ENCODE measurements at regions not wholly inside any gene's neighbourhood (a gene's known extent, or its start where the extent isn't known, plus 50 kb on each side); places are given as distances from the start of the nearest gene placed in this dataset.
"Not testable (repeated sequence)": the region's sequence is repeated elsewhere in the genome, so short reads cannot be mapped to it uniquely, and the experiment has no call there.

DNA sequence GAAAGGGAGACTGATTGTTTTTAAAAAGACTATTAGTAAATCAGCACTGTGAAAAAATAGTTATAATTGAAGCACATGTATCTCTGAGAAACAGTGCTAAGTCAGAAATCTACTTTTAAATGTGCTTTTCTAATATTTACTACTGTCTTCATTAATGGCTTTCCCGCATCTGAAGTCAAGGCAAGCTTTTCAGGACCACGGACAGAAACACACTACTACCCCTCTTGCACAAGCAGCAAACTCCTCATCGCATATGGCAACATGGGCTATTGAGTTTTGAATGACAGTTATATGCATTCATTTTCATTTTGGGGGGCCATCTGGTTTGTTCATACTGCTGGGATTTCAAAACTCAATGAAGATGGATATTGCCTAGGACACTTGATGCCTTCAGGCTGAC, 433.4 kb upstream of the CAMK1G start:
- peak; percentile 28 for DNase-seq
- POLR2A ChIA-PET = no interaction called here
- no peaks in the 10 kb centered on the region for H3K4me1 Mint-ChIP-seq (ENCODE audit: low read depth)
- H3K9me3 Mint-ChIP-seq (ENCODE audit: insufficient read depth) = no peaks in the 10 kb centered on the region
- no peaks in the 10 kb centered on the region for H3K36me3 Mint-ChIP-seq (ENCODE audit: low read depth)
- no peaks in the 10 kb centered on the region for H3K27me3 Mint-ChIP-seq (ENCODE audit: low read depth)
- no peak for ATAC-seq
- H3K4me3 Mint-ChIP-seq = no peak overlapping the region
- CTCF ChIA-PET = no interaction called here
- no peak overlapping the region for H3K27ac Mint-ChIP-seq

DNA sequence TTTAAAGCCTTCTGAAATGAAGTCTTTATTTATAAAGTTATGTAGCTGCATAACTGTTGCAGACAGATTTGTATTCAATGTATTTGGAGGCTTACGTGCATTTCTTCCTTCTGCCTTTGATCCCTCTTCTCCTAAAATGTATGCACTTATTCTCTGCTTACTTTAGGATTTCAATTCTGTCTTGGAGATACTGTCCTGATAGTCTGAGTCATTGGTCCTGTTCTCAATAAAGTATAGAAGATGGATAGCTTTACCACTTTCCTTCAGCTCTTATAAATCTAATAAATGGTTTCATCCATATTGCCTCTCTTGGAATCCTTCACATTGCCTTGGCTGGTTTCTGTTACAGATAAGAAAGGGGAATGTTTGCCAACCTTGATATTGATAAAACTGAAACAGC, 430.1 kb upstream of the CAMK1G start:
- no peaks in the 10 kb centered on the region for H3K9me3 Mint-ChIP-seq (ENCODE audit: insufficient read depth)
- no peak overlapping the region for H3K27ac Mint-ChIP-seq
- ATAC-seq (no peak), DNase-seq (no peak)
- ChIA-PET POLR2A (no interaction called here), CTCF (no interaction called here)
- no peak overlapping the region for H3K4me3 Mint-ChIP-seq
- H3K27me3 Mint-ChIP-seq (ENCODE audit: low read depth) = no peaks in the 10 kb centered on the region
- no peaks in the 10 kb centered on the region for H3K4me1 Mint-ChIP-seq (ENCODE audit: low read depth)
- H3K36me3 Mint-ChIP-seq (ENCODE audit: low read depth) = no peaks in the 10 kb centered on the region

DNA sequence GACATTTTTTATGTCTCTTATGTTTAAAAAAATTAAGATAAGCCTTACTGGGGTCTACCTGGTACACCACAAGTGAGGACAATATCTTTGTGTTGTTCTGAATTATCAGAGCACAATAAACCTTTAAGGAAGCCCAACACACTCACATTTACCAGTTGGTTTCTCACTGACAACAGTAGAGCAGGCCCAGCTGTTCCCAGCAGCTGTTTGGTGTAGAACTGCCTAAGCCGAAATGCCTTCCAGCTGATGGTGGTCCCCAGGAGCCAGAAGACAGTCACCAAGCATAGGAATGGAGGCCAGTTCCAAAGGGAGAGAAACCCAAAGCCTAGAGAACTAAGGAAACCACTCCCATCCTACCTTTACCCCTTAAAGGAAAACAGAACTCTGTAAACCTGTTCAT, 428.6 kb upstream of the CAMK1G start:
- H3K4me1 Mint-ChIP-seq (ENCODE audit: low read depth) = no peaks in the 10 kb centered on the region
- no peak overlapping the region for H3K27ac Mint-ChIP-seq
- no peak overlapping the region for H3K4me3 Mint-ChIP-seq
- H3K9me3 Mint-ChIP-seq (ENCODE audit: insufficient read depth) = no peaks in the 10 kb centered on the region
- H3K36me3 Mint-ChIP-seq (ENCODE audit: low read depth) = no peaks in the 10 kb centered on the region
- POLR2A ChIA-PET = no interaction called here
- H3K27me3 Mint-ChIP-seq (ENCODE audit: low read depth) = no peaks in the 10 kb centered on the region
- CTCF ChIA-PET = no interaction called here
- DNase-seq = no peak
- no peak for ATAC-seq

DNA sequence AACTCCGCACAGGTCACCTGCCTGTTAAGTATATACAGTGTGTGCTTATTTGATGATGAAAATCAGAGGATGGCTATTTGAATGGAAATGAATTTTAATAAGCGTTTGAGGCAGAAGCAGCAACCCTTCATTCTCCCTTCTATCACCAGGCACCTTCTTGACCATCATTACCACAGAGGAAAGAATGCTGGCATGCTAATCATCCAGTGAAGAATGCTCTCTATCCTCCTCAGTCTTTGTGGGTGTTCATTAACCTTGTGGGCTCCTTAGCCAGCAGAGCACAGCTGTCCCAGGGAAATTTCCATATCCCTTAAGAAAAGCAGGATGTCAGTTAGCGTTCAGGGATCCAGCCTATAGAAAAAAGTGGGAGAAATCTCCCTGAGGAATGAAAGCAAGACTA, 428.0 kb upstream of the CAMK1G start:
- no peaks in the 10 kb centered on the region for H3K27me3 Mint-ChIP-seq (ENCODE audit: low read depth)

DNA sequence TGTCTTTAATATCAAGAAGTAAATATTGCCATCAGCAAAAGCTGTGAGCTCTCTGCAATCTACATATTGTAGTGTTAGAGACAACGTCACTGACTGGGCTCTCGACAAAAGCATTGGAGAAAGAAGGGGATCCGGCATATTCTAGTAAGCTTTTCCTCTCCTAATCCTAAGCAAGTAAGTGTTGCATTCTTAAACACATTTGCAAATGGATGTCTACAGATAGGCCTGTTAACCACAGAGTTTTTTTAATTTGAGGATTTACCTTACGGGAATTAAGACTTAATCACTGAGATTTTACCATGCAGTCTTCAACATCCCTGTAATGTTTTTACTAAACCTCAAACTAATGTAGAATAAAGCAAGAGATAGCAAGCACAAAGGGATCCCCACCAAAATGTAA, 426.5 kb upstream of the CAMK1G start:
- CTCF ChIA-PET = no interaction called here
- no peaks in the 10 kb centered on the region for H3K27me3 Mint-ChIP-seq (ENCODE audit: low read depth)
- no peak overlapping the region for H3K4me3 Mint-ChIP-seq
- DNase-seq = no peak
- POLR2A ChIA-PET = no interaction called here
- H3K27ac Mint-ChIP-seq = no peak overlapping the region
- ATAC-seq = no peak
- H3K36me3 Mint-ChIP-seq (ENCODE audit: low read depth) = no peaks in the 10 kb centered on the region
- H3K4me1 Mint-ChIP-seq (ENCODE audit: low read depth) = no peaks in the 10 kb centered on the region
- H3K9me3 Mint-ChIP-seq (ENCODE audit: insufficient read depth) = no peaks in the 10 kb centered on the region

More for the DNA sequence above, 428.0 kb upstream of the CAMK1G start:
- DNase-seq (no peak), ATAC-seq (no peak)
- Mint-ChIP-seq H3K36me3 (ENCODE audit: low read depth) (no peaks in the 10 kb centered on the region), H3K4me3 (no peak overlapping the region), H3K27ac (no peak overlapping the region), H3K9me3 (ENCODE audit: insufficient read depth) (no peaks in the 10 kb centered on the region), H3K4me1 (ENCODE audit: low read depth) (no peaks in the 10 kb centered on the region)
- POLR2A ChIA-PET = no interaction called here
- CTCF ChIA-PET = interaction anchor here (0.5 kb wide), 1 partner anchor 1128 kb away, joined by 3 read pairs; no protein-coding TSS in a partner anchor

DNA sequence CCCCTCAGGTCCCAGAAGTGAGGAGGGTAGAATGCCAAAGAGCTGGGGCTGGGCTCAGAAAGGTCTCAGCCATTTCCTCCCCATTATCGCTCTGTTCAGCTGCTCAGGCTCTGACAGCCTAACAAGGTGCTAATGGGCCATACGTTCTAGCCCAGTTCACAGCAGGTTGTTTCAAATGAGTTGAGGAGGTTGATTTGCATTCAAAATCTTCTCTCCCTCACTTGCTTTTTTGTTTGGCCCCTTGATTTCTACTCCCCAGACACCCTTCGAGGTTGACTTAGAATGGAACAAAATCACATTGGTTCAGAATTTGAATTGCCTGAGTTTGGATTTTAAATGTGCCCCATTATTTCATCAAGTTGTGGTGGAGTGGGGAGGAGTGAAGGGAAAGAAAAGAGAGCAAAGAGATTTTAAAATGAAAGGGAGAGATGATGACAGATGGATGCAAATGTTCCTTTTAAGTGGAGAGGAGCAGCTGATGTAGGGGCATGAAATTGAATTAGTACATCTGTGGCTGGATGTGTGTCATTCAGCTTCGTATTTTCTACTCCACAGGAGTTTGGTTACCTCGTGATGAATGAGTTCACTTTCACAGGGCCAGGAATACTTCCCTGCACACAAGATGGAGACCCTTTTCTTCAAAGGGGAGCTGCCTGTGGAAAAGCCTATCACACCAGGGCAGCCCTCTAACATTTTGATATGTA, 425.8 kb upstream of the CAMK1G start:
- CTCF ChIA-PET = no interaction called here
- no peak for DNase-seq
- no peaks in the 10 kb centered on the region for H3K9me3 Mint-ChIP-seq (ENCODE audit: insufficient read depth)

DNA sequence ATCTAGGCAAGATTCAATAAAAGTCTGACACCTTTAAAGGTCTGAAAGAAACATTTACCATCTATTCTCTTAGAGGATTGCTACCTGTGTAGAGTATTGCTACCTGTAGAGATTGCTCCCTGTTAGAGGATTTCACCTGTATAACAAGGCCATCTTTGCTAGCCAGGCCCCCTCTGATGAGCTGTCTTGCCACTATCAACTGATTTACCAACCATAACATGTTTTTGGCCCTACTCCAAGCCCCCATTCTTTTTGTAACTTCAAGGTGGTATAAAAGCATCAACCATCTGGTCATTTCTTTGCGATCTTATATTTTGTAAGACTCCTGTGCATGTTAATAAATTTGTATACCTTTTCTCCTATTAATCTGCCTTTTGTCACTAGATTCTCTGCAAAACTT, 424.7 kb upstream of the CAMK1G start:
- Mint-ChIP-seq H3K27ac (no peak overlapping the region), H3K27me3 (ENCODE audit: low read depth) (no peaks in the 10 kb centered on the region), H3K4me1 (ENCODE audit: low read depth) (no peaks in the 10 kb centered on the region), H3K36me3 (ENCODE audit: low read depth) (no peaks in the 10 kb centered on the region), H3K4me3 (no peak overlapping the region), H3K9me3 (ENCODE audit: insufficient read depth) (no peaks in the 10 kb centered on the region)
- CTCF ChIA-PET = no interaction called here
- DNase-seq (no peak), ATAC-seq (no peak)
- POLR2A ChIA-PET = no interaction called here

More for the DNA sequence above, 425.8 kb upstream of the CAMK1G start:
- POLR2A ChIA-PET = no interaction called here
- Mint-ChIP-seq H3K4me3 (no peak overlapping the region), H3K4me1 (ENCODE audit: low read depth) (no peaks in the 10 kb centered on the region), H3K27ac (no peak overlapping the region), H3K36me3 (ENCODE audit: low read depth) (no peaks in the 10 kb centered on the region), H3K27me3 (ENCODE audit: low read depth) (no peaks in the 10 kb centered on the region)
- ATAC-seq = no peak

DNA sequence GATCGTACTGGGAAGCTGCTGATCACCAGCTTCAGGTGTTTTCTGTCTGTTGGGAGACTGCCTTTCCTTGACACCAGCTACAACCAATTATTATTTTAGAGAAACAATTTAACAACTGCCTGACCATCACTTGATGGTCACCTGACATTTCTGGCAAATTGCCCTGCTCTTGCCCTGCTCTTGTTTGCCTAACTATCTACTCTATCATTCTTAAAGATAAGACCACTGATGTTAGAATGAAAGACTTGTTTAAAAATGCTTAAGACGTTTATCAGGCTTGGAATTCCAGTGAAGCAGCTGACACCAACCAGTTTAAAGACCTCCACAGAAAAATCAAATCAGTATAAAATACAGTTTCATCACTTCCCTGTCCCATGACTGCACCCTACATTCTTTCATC, 423.3 kb upstream of the CAMK1G start:
- Mint-ChIP-seq H3K4me3 (no peak overlapping the region), H3K4me1 (ENCODE audit: low read depth) (no peaks in the 10 kb centered on the region), H3K9me3 (ENCODE audit: insufficient read depth) (no peaks in the 10 kb centered on the region), H3K27ac (no peak overlapping the region), H3K36me3 (ENCODE audit: low read depth) (no peaks in the 10 kb centered on the region), H3K27me3 (ENCODE audit: low read depth) (no peaks in the 10 kb centered on the region)
- ATAC-seq = no peak
- POLR2A ChIA-PET = no interaction called here
- DNase-seq = no peak
- CTCF ChIA-PET = no interaction called here

DNA sequence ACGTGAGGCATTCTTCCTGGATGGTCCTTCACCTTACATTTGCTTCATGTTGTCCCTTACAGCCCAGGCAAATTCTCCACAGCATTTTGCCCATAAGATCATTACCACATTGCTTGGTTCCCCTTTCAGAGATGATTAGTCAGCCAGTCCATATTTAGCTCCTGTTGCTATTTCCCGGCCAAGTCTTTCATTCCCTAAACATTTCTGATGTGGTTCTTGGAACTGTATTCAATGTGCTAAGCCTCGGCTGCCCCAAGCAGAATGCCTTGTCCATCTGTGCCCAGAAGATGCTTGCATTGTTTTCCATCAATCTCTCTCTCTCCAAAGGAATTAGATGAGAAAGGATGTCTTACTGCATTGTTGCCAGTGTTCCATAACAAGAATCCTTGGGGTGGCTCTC, 420.9 kb upstream of the CAMK1G start:
- POLR2A ChIA-PET = no interaction called here
- H3K4me3 Mint-ChIP-seq = no peak overlapping the region
- H3K36me3 Mint-ChIP-seq (ENCODE audit: low read depth) = no peaks in the 10 kb centered on the region
- H3K9me3 Mint-ChIP-seq (ENCODE audit: insufficient read depth) = no peaks in the 10 kb centered on the region
- CTCF ChIA-PET = no interaction called here
- no peak overlapping the region for H3K27ac Mint-ChIP-seq
- ATAC-seq (no peak), DNase-seq (no peak)
- H3K4me1 Mint-ChIP-seq (ENCODE audit: low read depth) = no peaks in the 10 kb centered on the region
- no peaks in the 10 kb centered on the region for H3K27me3 Mint-ChIP-seq (ENCODE audit: low read depth)

DNA sequence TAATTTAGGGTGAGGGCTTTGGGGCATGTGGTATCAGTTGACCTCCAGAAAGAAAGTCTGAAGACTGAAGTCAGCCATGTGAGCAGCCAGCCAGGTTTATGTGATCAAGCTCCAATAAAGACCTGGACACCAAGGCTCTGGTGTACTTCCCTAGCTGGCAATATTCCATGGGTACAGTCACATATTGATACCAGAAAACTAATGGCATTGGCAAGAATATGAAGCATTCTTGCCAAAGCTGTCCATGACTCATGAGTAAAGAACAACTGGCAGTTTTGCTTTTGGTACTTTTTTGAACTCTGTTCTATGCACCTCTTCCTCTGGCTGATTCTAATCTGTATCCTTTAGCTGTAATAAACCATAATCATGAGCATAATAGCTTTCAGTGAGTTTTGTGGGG, 415.3 kb upstream of the CAMK1G start:
- H3K9me3 Mint-ChIP-seq (ENCODE audit: insufficient read depth) = no peaks in the 10 kb centered on the region
- ATAC-seq = no peak
- H3K27me3 Mint-ChIP-seq (ENCODE audit: low read depth) = no peaks in the 10 kb centered on the region
- no peak for DNase-seq
- no peak overlapping the region for H3K4me3 Mint-ChIP-seq
- H3K27ac Mint-ChIP-seq = no peak overlapping the region
- no peaks in the 10 kb centered on the region for H3K36me3 Mint-ChIP-seq (ENCODE audit: low read depth)
- ChIA-PET POLR2A (no interaction called here), CTCF (no interaction called here)
- no peaks in the 10 kb centered on the region for H3K4me1 Mint-ChIP-seq (ENCODE audit: low read depth)

DNA sequence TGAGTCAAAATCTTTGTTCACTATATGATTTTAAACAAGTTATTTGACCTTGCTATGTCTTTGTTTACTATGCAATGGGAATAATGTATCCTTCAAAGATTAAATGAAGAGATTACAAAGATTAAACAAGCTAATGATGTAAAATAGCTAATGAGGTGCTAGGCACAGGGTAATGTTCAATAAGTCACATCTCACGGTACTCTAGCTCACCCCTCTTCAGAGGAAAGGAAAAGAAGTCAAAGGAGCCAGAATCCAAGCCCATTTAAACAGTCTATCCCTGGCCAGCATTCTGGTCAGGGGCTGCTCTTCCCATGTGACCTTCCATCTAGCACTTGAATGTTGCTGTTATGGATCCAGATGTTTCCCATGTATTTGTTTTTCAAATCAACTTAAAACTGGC, 412.4 kb upstream of the CAMK1G start:
- Mint-ChIP-seq H3K9me3 (ENCODE audit: insufficient read depth) (no peaks in the 10 kb centered on the region), H3K36me3 (ENCODE audit: low read depth) (no peaks in the 10 kb centered on the region), H3K27me3 (ENCODE audit: low read depth) (no peaks in the 10 kb centered on the region), H3K27ac (no peak overlapping the region), H3K4me1 (ENCODE audit: low read depth) (no peaks in the 10 kb centered on the region), H3K4me3 (no peak overlapping the region)
- ChIA-PET POLR2A (no interaction called here), CTCF (no interaction called here)
- no peak for DNase-seq
- no peak for ATAC-seq

DNA sequence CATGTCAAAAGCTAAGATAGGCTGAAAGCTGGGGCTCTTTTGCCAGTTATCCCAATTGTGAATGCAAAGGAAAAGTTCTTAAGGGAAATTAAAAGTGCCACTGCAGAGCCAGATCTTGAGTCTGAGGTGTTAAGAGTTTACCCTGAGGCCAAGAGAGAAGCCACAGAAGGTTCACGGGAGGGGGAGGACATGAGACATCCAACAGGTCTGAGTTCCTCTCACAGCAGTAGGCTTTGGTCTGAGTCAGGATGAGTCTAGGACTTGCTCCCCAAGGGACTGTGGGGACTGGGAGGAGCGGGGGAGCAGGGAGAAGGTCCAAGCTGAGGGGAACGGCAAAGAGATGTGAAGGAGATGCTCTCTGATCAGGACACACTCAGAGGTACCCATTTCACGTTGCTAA, 411.2 kb upstream of the CAMK1G start:
- no peaks in the 10 kb centered on the region for H3K9me3 Mint-ChIP-seq (ENCODE audit: insufficient read depth)
- ATAC-seq (no peak), DNase-seq (no peak)
- no peak overlapping the region for H3K27ac Mint-ChIP-seq
- ChIA-PET CTCF (no interaction called here), POLR2A (no interaction called here)
- H3K4me1 Mint-ChIP-seq (ENCODE audit: low read depth) = no peaks in the 10 kb centered on the region
- H3K27me3 Mint-ChIP-seq (ENCODE audit: low read depth) = no peaks in the 10 kb centered on the region
- H3K36me3 Mint-ChIP-seq (ENCODE audit: low read depth) = no peaks in the 10 kb centered on the region
- H3K4me3 Mint-ChIP-seq = no peak overlapping the region

DNA sequence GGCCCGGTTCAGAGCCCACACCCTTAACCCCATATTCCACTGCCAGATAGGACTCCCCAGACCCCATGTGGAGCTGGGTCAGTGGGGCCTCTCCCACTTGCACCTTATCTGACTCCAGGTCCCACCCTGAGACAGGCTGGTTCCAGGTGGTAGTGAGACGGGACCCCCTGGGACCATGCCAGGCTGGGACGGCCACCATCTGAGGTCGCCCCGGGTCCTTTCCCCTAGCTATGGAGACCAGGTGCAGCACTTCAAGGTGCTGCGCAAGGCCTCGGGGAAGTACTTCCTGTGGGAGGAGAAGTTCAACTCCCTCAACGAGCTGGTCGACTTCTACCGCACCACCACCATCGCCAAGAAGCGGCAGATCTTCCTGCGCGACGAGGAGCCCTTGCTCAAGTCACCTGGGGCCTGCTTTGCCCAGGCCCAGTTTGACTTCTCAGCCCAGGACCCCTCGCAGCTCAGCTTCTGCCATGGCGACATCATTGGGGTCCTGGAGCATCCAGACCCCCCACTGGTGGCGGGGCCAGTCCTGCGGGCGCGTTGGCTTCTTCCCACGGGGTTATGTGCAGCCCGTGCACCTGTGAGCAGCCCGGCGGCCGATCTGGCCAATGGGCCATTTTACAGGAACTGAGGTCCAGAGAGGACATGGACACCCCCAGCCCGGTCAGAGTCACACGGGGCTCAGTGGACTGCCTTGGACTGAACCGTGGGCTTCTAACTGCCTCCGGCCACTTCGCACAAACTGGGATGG, 410.5 kb upstream of the CAMK1G start:
- H3K9me3 Mint-ChIP-seq (ENCODE audit: insufficient read depth); ATAC-seq; DNase-seq; POLR2A ChIA-PET; H3K36me3 Mint-ChIP-seq (ENCODE audit: low read depth); H3K4me3 Mint-ChIP-seq; H3K4me1 Mint-ChIP-seq (ENCODE audit: low read depth); H3K27ac Mint-ChIP-seq; H3K27me3 Mint-ChIP-seq (ENCODE audit: low read depth); CTCF ChIA-PET: not testable (repeated sequence)
